Sigmoid colon (tissue), 6 donors: ENCODE measurements at regions not wholly inside any gene's neighbourhood (a gene's known extent, or its start where the extent isn't known, plus 50 kb on each side); places are given as distances from the start of the nearest gene placed in this dataset.

Source experiments
- DNase-seq: peaks from one replicate; pipeline ENCODE4 v3.0.0-alpha.2; 2019
- H3K27ac ChIP-seq, 4 donors: fragments of 200-600 bp; sonication (generic); one replicate each; pipeline ENCODE4 v1.5.1; 2016 to 2019; ENCODE audit warnings: mild to moderate bottlenecking in 1 of 4
- H3K27me3 ChIP-seq, 3 donors: fragments of 200-600 bp; sonication (generic); one replicate each; pipeline ENCODE4 v1.5.1; 2019; ENCODE audit warnings: mild to moderate bottlenecking in 1 of 3
- H3K36me3 ChIP-seq, 4 donors: fragments of 200-600 bp; sonication (generic); one replicate each; pipeline ENCODE4 v1.5.1; 2016 to 2019
- H3K4me1 ChIP-seq, 4 donors: fragments of 200-600 bp; sonication (generic); one replicate each; pipeline ENCODE4 v1.5.1; 2017 to 2019
- H3K4me3 ChIP-seq, 4 donors: fragments of 200-600 bp; sonication (generic); one replicate each; pipeline ENCODE4 v1.5.1; 2017 to 2019; ENCODE audit warnings: mild to moderate bottlenecking in 2 of 4, moderate library complexity in 1 of 4
- H3K9me3 ChIP-seq, 4 donors: fragments of 200-600 bp in 3 of 4; sonication (generic) in 3 of 4; one replicate each; pipeline versions ENCODE4 v1.5.1 to v1.6.1; 2013 to 2019
- CTCF ChIP-seq, 4 experiments: fragments of 450-650 bp in 3 of 4; fragments of 200-600 bp in 1 of 4; IDR thresholded peaks; one replicate each; pipeline ENCODE4 v1.5.1; 2016 to 2019; ENCODE audit warnings: antibody characterized with exemption in 4 of 4, mild to moderate bottlenecking in 3 of 4, moderate library complexity in 2 of 4
- EP300 ChIP-seq, 4 donors: sonication (generic); formaldehyde crosslinking; IDR thresholded peaks; one replicate each; pipeline ENCODE4 v1.6.1; 2017; ENCODE audit warnings: antibody characterized with exemption in 4 of 4
- POLR2A ChIP-seq, 2 donors: fragments of 450-650 bp; IDR thresholded peaks; one replicate each; pipeline ENCODE4 v1.6.1; 2016; ENCODE audit warnings: antibody characterized with exemption in 2 of 2, mild to moderate bottlenecking in 2 of 2, moderate library complexity in 2 of 2
- POLR2AphosphoS5 ChIP-seq, 4 donors: sonication (generic); formaldehyde crosslinking; IDR thresholded peaks; one replicate each; pipeline ENCODE4 v1.6.1; 2017; ENCODE audit warnings: antibody characterized with exemption in 4 of 4
- WGBS, 2 donors: extraction: QIAGEN DNeasy Blood & Tissue Kit; methylation state at CpG; one replicate each; pipeline ENCODE4 v1.1.7; 2013; 5-methylcytosine and 5-hydroxymethylcytosine counted together
- intact Hi-C: fragments of 100-400 bp; cut with DNase I; formaldehyde crosslinking; loops from one replicate; pipeline ENCODE4 v1.15.1; 2023
- donor health status: healthy with polysubstance abuse.
- donor health status: healthy.

GRCh38 chr5:174412941-174413340 is 311.4 kb upstream of the MSX2 start:
- TF ChIP-seq POLR2A (IDR thresholded peaks at IDR 0.05): no peak
- TF ChIP-seq CTCF (IDR thresholded peaks at IDR 0.05): no peak
- no peak for TF ChIP-seq POLR2AphosphoS5 (IDR thresholded peaks at IDR 0.05)
- no peak for TF ChIP-seq EP300 (IDR thresholded peaks at IDR 0.05)
- 70 to 72% methylated on average over 3 of the region's 3 CpGs for WGBS, 2 donors
- Histone ChIP-seq H3K27me3 (peaks cover 0 to 7% (median 5%) of the 10 kb centered on the region in 3 donors), H3K27ac (no peak overlapping the region), H3K36me3 (no peaks in the 10 kb centered on the region), H3K4me1 (no peaks in the 10 kb centered on the region), H3K4me3 (no peak overlapping the region), H3K9me3 (no peaks in the 10 kb centered on the region)
- intact Hi-C loops: no loop called here
- no peak for DNase-seq

DNA sequence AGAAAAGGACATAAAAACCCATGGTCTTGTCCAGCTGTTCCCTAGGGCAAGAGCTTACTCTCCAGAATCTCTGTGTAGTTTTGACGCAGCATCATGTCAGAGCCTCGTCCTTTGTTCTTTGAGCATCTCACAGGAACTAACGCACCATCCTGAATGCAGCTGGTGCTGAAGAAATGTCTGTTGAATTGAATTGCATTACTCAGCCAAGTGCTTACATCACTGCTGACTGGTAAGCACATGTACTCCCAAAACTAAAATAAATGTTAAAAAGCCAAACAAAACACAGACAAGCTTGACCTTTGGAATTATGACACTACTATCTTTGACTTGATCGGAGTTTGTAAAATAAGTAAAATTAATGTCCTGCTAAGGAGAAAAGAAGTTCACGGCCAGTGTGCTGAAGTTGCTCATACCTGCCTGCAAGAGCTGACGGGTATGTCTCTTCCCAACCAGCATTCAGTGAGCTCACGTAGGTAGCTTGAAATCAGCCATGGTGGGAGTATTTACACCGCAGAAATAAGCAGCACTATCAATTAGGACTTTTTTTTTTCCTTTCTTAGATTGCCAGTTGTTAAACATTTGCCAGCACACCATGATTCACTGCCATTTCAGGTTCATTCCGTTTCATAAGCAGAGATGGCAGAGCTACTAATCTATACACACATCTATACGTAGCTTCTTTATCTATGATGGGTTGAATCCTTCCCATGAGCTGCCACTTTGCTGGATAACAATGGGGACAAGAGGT is 310.6 kb upstream of the MSX2 start:
- Histone ChIP-seq H3K27ac (no peak overlapping the region), H3K4me3 (no peak overlapping the region), H3K36me3 (no peaks in the 10 kb centered on the region), H3K4me1 (no peaks in the 10 kb centered on the region), H3K27me3 (peaks cover 0 to 13% (median 5%) of the 10 kb centered on the region in 3 donors), H3K9me3 (no peaks in the 10 kb centered on the region)
- intact Hi-C loops: no loop called here
- TF ChIP-seq CTCF (IDR thresholded peaks at IDR 0.05): no peak
- no peak for TF ChIP-seq POLR2A (IDR thresholded peaks at IDR 0.05)
- TF ChIP-seq EP300 (IDR thresholded peaks at IDR 0.05): no peak
- no peak for TF ChIP-seq POLR2AphosphoS5 (IDR thresholded peaks at IDR 0.05)
- no peak for DNase-seq
- 52 to 70% methylated on average over 10 of the region's 10 CpGs for WGBS, 2 donors

- TF ChIP-seq CTCF (IDR thresholded peaks at IDR 0.05) (no peak), EP300 (IDR thresholded peaks at IDR 0.05) (no peak), POLR2A (IDR thresholded peaks at IDR 0.05) (no peak), POLR2AphosphoS5 (IDR thresholded peaks at IDR 0.05) (no peak)
- no peak overlapping the region for H3K4me3 ChIP-seq
- H3K4me1 ChIP-seq: peaks cover 0 to 5% (median 5%) of the 10 kb centered on the region in 4 donors
- no peaks in the 10 kb centered on the region for H3K36me3 ChIP-seq
- intact Hi-C loops: no loop called here
- DNase-seq: no peak
- no peaks in the 10 kb centered on the region for H3K9me3 ChIP-seq
- WGBS, 2 donors: 31 to 45% methylated on average over 1 of the region's 1 CpG
- no peak overlapping the region for H3K27ac ChIP-seq
- peaks cover 0 to 18% (median 5%) of the 10 kb centered on the region in 3 donors for H3K27me3 ChIP-seq
These were observed 310.1 kb upstream of the MSX2 start for GRCh38 chr5:174414315-174414710.

DNA sequence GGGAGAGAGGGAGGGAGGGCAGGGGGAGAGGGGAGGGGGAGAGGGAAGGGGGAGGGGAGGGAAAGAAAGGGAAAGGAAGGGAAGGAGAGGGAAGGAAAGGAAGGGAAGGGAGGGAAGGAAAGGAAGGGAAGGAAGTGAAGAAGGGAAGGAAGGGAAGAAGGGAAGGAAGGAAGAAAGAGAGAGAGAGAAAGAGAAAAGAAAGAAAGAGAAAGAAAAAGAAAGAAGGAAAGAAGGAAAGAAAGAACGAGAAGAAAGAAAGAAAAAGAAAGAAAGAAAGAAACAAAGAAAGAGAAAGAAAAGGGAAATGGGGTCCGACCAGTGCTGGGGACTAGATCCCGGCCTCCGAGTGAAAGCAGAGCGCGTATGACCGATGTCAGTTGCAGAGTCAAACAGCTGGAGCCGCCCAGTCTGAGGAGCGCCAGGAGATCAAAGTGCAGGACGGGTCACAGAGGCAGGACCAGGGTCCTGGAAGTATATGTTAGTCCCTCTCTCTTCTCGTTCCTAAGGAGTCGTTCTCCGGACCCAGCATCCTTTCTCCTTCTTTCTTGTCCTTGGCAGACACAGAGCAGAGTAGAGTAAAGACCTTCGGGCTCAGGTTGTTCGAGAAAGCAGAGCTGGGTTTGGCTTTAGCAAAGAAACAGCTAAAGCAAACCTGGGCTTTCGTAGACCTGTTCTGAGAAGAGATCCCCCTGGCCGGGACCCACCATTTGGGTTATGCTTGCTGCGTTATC is 305.4 kb upstream of the MSX2 start:
- peaks cover 0 to 34% (median 5%) of the 10 kb centered on the region in 3 donors for H3K27me3 ChIP-seq
- no peak for TF ChIP-seq CTCF (IDR thresholded peaks at IDR 0.05)
- no peak for TF ChIP-seq POLR2AphosphoS5 (IDR thresholded peaks at IDR 0.05)
- no peak for TF ChIP-seq EP300 (IDR thresholded peaks at IDR 0.05)
- no peak for TF ChIP-seq POLR2A (IDR thresholded peaks at IDR 0.05)
- no peaks in the 10 kb centered on the region for H3K9me3 ChIP-seq
- no peaks in the 10 kb centered on the region for H3K36me3 ChIP-seq
- peak overlapping the region in 1 of 4 donors; percentile 10 for H3K4me3 ChIP-seq
- peaks cover 0 to 8% (median 6%) of the 10 kb centered on the region in 4 donors for H3K4me1 ChIP-seq
- intact Hi-C loops: loop anchor here (1.0 to 2.0 kb wide), 3 partner anchors 317 to 518 kb away; no protein-coding TSS in a partner anchor
- DNase-seq: no peak
- 4 to 5% methylated on average over 18 of the region's 18 CpGs for WGBS, 2 donors
- H3K27ac ChIP-seq: no peak overlapping the region
